Liver (tissue), 8 donors: ENCODE measurements at regions not wholly inside any gene's neighbourhood (a gene's known extent, or its start where the extent isn't known, plus 50 kb on each side); places are given as distances from the start of the nearest gene placed in this dataset.
A peak's percentile ranks its signal among the peaks of the same experiment; 100 is the strongest.

Experiments
- DNase-seq: peaks from one replicate; pipeline ENCODE4 v3.0.0-alpha.2; 2017; ENCODE audit warnings: low spot score
- H3K27ac ChIP-seq, 2 donors: one replicate each; pipeline ENCODE4 v1.7.0; 2013; ENCODE audit warnings: inconsistent platforms in 2 of 2, low read length in 2 of 2, control low read depth in 1 of 2, low read depth in 1 of 2, mild to moderate bottlenecking in 1 of 2
- H3K27me3 ChIP-seq, 4 donors: one replicate each; pipeline versions ENCODE4 v1.6.1 to v1.7.0; 2013; ENCODE audit warnings: low read length in 3 of 4, inconsistent platforms in 1 of 4, mild to moderate bottlenecking in 1 of 4, moderate library complexity in 1 of 4; ENCODE audit not compliant: control insufficient read depth in 4 of 4, insufficient read depth in 4 of 4
- H3K36me3 ChIP-seq, 4 donors: one replicate each; pipeline versions ENCODE4 v1.6.1 to v1.7.0; 2013; ENCODE audit warnings: low read length in 3 of 4, mild to moderate bottlenecking in 3 of 4, low read depth in 1 of 4, moderate library complexity in 1 of 4; ENCODE audit not compliant: control insufficient read depth in 4 of 4, insufficient read depth in 3 of 4
- H3K4me1 ChIP-seq, 4 donors: one replicate each; pipeline versions ENCODE4 v1.6.1 to v1.7.0; 2013; ENCODE audit warnings: low read length in 3 of 4, mild to moderate bottlenecking in 3 of 4, moderate library complexity in 1 of 4; ENCODE audit not compliant: control insufficient read depth in 4 of 4, insufficient read depth in 4 of 4
- H3K4me3 ChIP-seq, 3 donors: one replicate each; pipeline versions ENCODE4 v1.6.1 to v1.7.0; 2013; ENCODE audit warnings: low read length in 3 of 3, control low read depth in 1 of 3, low read depth in 1 of 3, mild to moderate bottlenecking in 1 of 3
- H3K9ac ChIP-seq, 2 donors: one replicate each; pipeline ENCODE4 v1.7.0; 2013; ENCODE audit warnings: low read length in 2 of 2, mild to moderate bottlenecking in 2 of 2, moderate library complexity in 2 of 2, control low read depth in 1 of 2, low read depth in 1 of 2
- H3K9me3 ChIP-seq, 4 donors: one replicate each; pipeline versions ENCODE4 v1.6.1 to v1.7.0; 2013; ENCODE audit warnings: low read length in 3 of 4; ENCODE audit not compliant: control insufficient read depth in 4 of 4
- FOXA1 ChIP-seq: IDR thresholded peaks from 2 replicates; pipeline ENCODE4 v1.6.1; 2016; ENCODE audit warnings: antibody characterized with exemption
- FOXA2 ChIP-seq: IDR thresholded peaks from 2 replicates; pipeline ENCODE4 v1.6.1; 2016; ENCODE audit warnings: antibody characterized with exemption
- GABPA ChIP-seq, 2 donors: IDR thresholded peaks in 1 of 2; conservative IDR thresholded peaks in 1 of 2; 2 replicates each; pipeline ENCODE4 v1.6.1; 2016; ENCODE audit warnings: antibody characterized with exemption in 2 of 2, mild to moderate bottlenecking in 1 of 2, moderate library complexity in 1 of 2
- HNF4A ChIP-seq, 2 donors: conservative IDR thresholded peaks; 2 replicates each; pipeline ENCODE4 v1.6.1; 2016; ENCODE audit warnings: antibody characterized with exemption in 2 of 2, mild to moderate bottlenecking in 2 of 2
- HNF4G ChIP-seq: IDR thresholded peaks from 2 replicates; pipeline ENCODE4 v1.6.1; 2016; ENCODE audit warnings: antibody characterized with exemption
- JUND ChIP-seq, 2 donors: IDR thresholded peaks; 2 replicates each; pipeline ENCODE4 v1.6.1; 2016; ENCODE audit warnings: antibody characterized with exemption in 2 of 2
- NR2F2 ChIP-seq: IDR thresholded peaks from 2 replicates; pipeline ENCODE4 v1.6.1; 2016; ENCODE audit warnings: antibody characterized with exemption
- RAD21 ChIP-seq, 2 donors: IDR thresholded peaks; 2 replicates each; pipeline ENCODE4 v1.6.1; 2016; ENCODE audit warnings: antibody characterized with exemption in 2 of 2, mild to moderate bottlenecking in 2 of 2
- YY1 ChIP-seq: IDR thresholded peaks from 2 replicates; pipeline ENCODE4 v1.6.1; 2016; ENCODE audit warnings: antibody characterized with exemption, mild to moderate bottlenecking
- WGBS: extraction: QIAGEN DNeasy Blood & Tissue Kit; methylation state at CpG from one replicate; pipeline ENCODE4 v1.1.7; 2013; 5-methylcytosine and 5-hydroxymethylcytosine counted together
- TF ChIP-seq, protein P1 (sequence below): IDR thresholded peaks from 2 replicates; pipeline ENCODE4 v1.6.1; 2016; ENCODE audit warnings: antibody characterized with exemption
- TF ChIP-seq, protein P2 (sequence below): fragments of 150-350 bp; IDR thresholded peaks from 2 replicates; pipeline ENCODE4 v1.5.1; 2017; ENCODE audit warnings: improper control_type of control experiment, low read depth, low read length; ENCODE audit not compliant: missing input control
- TF ChIP-seq, protein P3 (sequence below): IDR thresholded peaks from 2 replicates; pipeline ENCODE4 v1.6.1; 2016; ENCODE audit warnings: antibody characterized with exemption
- TF ChIP-seq, protein P4 (sequence below): IDR thresholded peaks from 2 replicates; pipeline ENCODE4 v1.6.1; 2016; ENCODE audit warnings: antibody characterized with exemption, mild to moderate bottlenecking
- donor health status: healthy.
- donor health status: healthy.
- donor health status: healthy.
- donor health status: healthy.
- donor health status: healthy.

DNA sequence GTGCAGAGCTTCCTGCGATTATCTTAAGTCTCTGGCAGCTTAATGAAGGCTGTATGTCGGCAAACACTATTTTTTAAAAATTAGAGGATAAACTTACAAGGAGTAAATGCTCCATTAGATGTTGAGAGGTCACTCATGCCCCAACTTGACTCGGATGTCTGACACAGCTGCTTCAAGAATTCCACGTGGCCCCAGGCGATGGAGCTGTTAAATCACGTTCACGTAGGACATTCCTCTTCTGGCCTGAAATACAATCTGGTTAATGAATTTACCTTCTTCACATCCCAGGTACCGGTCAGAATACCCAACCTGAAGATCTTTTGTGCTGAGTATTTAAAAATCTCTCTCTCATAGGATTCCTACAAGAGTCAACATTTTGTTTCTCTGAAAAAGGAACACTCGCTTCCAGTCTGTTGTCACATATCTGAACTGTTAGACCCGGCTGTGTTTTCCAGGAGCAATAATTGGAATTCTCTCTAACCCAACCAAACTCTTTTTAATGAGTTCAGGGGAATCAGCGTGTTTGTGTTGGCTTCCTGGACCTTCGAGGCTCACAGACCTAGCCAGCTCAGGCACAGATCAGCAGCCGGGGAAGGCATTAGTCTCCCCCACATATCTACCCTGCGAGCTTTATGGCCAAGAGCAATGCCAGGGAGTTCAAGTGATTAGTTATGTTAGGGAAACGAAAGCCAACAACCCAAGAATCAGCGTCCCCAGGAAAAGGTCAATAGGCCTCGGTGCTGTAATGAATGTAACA is 284.9 kb downstream of the FGFR2 start:
- Histone ChIP-seq H3K9me3 (no peaks in the 10 kb centered on the region), H3K4me1 (peaks cover 0 to 6% (median 0%) of the 10 kb centered on the region in 4 donors), H3K9ac (no peak overlapping the region), H3K27me3 (no peaks in the 10 kb centered on the region), H3K36me3 (no peaks in the 10 kb centered on the region), H3K4me3 (no peak overlapping the region), H3K27ac (peak overlapping the region in 1 of 2 donors; percentile 34)
- TF ChIP-seq HNF4A (conservative IDR thresholded peaks at IDR 0.05) (no peak), FOXA1 (no peak), GABPA (IDR thresholded peaks at IDR 0.05 in 1 of 2, conservative IDR thresholded peaks at IDR 0.05 in 1 of 2) (no peak), FOXA2 (no peak), JUND (IDR thresholded peaks at IDR 0.05) (no peak), RAD21 (IDR thresholded peaks at IDR 0.05) (no peak), HNF4G (no peak)
- TF ChIP-seq, protein P1, sequence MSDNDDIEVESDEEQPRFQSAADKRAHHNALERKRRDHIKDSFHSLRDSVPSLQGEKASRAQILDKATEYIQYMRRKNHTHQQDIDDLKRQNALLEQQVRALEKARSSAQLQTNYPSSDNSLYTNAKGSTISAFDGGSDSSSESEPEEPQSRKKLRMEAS, result no peak
- DNase-seq, result no peak
- 68% methylated on average over 17 of the region's 17 CpGs for WGBS

DNA sequence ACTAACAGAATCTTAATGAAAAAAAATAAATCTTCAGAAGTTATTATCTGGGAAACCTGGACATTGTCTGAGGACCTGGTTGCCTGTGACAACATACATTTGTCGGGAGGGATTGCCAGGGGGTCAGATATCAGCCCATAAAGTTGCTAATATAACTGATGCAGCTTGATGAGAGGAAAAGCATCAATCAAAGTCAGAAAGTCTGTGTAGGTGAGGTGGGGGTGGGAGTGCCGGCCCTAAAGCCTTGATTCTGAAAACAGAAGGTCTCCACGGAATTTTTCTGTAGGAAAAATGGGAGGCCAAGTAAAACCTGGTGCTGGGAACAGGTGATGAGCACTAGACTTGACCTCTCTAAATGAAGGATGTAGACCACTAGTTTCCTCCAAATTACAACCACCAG is 281.8 kb downstream of the FGFR2 start:
- H3K27me3 ChIP-seq, result no peaks in the 10 kb centered on the region

More for the DNA sequence above, 281.8 kb downstream of the FGFR2 start:
- peaks cover 0 to 12% (median 4%) of the 10 kb centered on the region in 4 donors for H3K4me1 ChIP-seq
- DNase-seq, result no peak
- H3K27ac ChIP-seq, result no peak overlapping the region
- TF ChIP-seq, protein P2, sequence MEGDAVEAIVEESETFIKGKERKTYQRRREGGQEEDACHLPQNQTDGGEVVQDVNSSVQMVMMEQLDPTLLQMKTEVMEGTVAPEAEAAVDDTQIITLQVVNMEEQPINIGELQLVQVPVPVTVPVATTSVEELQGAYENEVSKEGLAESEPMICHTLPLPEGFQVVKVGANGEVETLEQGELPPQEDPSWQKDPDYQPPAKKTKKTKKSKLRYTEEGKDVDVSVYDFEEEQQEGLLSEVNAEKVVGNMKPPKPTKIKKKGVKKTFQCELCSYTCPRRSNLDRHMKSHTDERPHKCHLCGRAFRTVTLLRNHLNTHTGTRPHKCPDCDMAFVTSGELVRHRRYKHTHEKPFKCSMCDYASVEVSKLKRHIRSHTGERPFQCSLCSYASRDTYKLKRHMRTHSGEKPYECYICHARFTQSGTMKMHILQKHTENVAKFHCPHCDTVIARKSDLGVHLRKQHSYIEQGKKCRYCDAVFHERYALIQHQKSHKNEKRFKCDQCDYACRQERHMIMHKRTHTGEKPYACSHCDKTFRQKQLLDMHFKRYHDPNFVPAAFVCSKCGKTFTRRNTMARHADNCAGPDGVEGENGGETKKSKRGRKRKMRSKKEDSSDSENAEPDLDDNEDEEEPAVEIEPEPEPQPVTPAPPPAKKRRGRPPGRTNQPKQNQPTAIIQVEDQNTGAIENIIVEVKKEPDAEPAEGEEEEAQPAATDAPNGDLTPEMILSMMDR, result no peak
- TF ChIP-seq HNF4A (conservative IDR thresholded peaks at IDR 0.05), result no peak
- no peak for TF ChIP-seq FOXA2
- TF ChIP-seq YY1, result no peak
- TF ChIP-seq, protein P1, result no peak
- TF ChIP-seq, protein P3, sequence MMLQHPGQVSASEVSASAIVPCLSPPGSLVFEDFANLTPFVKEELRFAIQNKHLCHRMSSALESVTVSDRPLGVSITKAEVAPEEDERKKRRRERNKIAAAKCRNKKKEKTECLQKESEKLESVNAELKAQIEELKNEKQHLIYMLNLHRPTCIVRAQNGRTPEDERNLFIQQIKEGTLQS, result no peak
- TF ChIP-seq HNF4G, result no peak
- TF ChIP-seq NR2F2, result no peak
- TF ChIP-seq, protein P4, sequence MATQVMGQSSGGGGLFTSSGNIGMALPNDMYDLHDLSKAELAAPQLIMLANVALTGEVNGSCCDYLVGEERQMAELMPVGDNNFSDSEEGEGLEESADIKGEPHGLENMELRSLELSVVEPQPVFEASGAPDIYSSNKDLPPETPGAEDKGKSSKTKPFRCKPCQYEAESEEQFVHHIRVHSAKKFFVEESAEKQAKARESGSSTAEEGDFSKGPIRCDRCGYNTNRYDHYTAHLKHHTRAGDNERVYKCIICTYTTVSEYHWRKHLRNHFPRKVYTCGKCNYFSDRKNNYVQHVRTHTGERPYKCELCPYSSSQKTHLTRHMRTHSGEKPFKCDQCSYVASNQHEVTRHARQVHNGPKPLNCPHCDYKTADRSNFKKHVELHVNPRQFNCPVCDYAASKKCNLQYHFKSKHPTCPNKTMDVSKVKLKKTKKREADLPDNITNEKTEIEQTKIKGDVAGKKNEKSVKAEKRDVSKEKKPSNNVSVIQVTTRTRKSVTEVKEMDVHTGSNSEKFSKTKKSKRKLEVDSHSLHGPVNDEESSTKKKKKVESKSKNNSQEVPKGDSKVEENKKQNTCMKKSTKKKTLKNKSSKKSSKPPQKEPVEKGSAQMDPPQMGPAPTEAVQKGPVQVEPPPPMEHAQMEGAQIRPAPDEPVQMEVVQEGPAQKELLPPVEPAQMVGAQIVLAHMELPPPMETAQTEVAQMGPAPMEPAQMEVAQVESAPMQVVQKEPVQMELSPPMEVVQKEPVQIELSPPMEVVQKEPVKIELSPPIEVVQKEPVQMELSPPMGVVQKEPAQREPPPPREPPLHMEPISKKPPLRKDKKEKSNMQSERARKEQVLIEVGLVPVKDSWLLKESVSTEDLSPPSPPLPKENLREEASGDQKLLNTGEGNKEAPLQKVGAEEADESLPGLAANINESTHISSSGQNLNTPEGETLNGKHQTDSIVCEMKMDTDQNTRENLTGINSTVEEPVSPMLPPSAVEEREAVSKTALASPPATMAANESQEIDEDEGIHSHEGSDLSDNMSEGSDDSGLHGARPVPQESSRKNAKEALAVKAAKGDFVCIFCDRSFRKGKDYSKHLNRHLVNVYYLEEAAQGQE, result no peak
- WGBS, result 88% methylated on average over 3 of the region's 3 CpGs
- H3K9me3 ChIP-seq, result peaks cover 0 to 3% (median 0%) of the 10 kb centered on the region in 4 donors
- no peak overlapping the region for H3K4me3 ChIP-seq
- H3K9ac ChIP-seq, result no peak overlapping the region
- H3K36me3 ChIP-seq, result no peaks in the 10 kb centered on the region
